ENCODE measurements at regions not wholly inside any gene's neighbourhood (a gene's known extent, or its start where the extent isn't known, plus 50 kb on each side); places are given as distances from the start of the nearest gene placed in this dataset.

DNA sequence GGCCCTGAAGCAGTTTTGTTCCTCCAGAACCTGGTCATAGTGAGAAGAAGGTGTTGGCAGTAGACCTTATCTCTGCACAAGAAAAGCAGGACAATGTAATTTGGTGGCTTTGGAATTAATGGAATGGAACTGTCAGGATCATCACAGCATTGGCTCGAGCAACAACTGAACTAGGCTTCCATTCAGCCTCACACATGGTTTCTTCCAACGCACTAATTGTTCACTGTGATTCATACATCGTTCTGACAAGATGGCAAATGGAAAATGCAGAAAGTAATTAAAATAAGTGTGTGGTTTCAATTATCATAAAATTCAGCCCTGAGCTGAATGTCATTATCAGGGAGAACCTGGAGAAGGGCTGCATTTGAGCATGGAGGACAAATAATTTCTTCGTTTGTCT is 80.6 kb downstream of the MFSD1 start:
- no peaks in the 10 kb centered on the region for H3K36me3 Mint-ChIP-seq
- intact Hi-C loops (cut with micrococcal nuclease) = no loop called here
- peaks cover 12% of the 10 kb centered on the region for H3K9me3 Mint-ChIP-seq
- DNase-seq = no peak
- H3K27ac Mint-ChIP-seq = no peak overlapping the region
- H3K27me3 Mint-ChIP-seq = no peaks in the 10 kb centered on the region
- H3K4me1 Mint-ChIP-seq (ENCODE audit: low read depth) = no peaks in the 10 kb centered on the region
- ChIA-PET CTCF (no interaction called here), POLR2A (no interaction called here)
- no peak overlapping the region for H3K4me3 Mint-ChIP-seq

DNA sequence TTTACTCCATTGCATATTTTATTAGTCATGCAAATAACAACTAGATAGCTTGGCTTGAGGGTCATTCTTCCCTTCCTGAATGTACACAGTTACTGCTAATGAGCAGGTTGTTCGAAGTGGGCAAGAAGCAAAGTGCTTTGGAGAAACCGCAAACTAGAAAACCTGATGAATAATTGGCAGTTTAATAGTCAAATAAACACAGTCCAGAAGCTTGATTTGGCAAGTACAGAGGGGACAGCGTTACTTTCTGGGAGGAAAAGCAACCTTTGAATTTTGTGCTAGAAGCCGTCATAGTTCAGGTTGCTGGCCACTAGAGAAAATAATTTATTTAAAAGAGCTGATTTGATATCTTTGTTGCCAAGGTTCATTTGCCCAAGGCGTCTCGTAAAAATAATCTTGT is 94.9 kb downstream of the MFSD1 start:
- intact Hi-C loops (cut with micrococcal nuclease) = no loop called here
- POLR2A ChIA-PET = no interaction called here

DNA sequence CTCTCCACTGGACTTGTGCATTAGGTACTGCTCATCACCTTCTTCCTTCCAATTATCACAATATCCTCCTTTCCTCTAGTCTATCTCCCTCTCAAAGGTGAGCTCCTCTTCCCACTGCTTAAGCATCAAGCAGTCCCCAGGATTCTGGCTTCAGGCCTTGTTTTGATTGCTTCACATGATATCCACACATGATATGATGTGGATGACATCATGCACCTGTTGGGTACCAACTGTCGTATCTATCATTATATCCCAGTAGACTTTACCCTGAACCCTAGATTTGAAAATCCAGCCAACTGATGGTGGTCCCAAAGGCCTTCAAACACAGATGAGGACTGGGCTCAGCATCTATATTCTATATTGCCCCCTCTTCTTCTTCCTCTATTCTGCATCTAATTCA is 104.9 kb downstream of the MFSD1 start:
- H3K4me1 Mint-ChIP-seq (ENCODE audit: low read depth) = no peaks in the 10 kb centered on the region
- DNase-seq = no peak
- POLR2A ChIA-PET = no interaction called here
- CTCF ChIA-PET = no interaction called here
- intact Hi-C loops (cut with micrococcal nuclease) = no loop called here
- H3K4me3 Mint-ChIP-seq = no peak overlapping the region
- H3K27me3 Mint-ChIP-seq = peaks cover 3% of the 10 kb centered on the region
- H3K9me3 Mint-ChIP-seq = no peaks in the 10 kb centered on the region
- H3K27ac Mint-ChIP-seq = no peak overlapping the region
- H3K36me3 Mint-ChIP-seq = no peaks in the 10 kb centered on the region

More for the DNA sequence above, 94.9 kb downstream of the MFSD1 start:
- CTCF ChIA-PET = no interaction called here
- Mint-ChIP-seq H3K36me3 (no peaks in the 10 kb centered on the region), H3K27ac (no peak overlapping the region), H3K9me3 (no peaks in the 10 kb centered on the region), H3K27me3 (no peaks in the 10 kb centered on the region), H3K4me3 (no peak overlapping the region), H3K4me1 (ENCODE audit: low read depth) (no peaks in the 10 kb centered on the region)
- DNase-seq = no peak

DNA sequence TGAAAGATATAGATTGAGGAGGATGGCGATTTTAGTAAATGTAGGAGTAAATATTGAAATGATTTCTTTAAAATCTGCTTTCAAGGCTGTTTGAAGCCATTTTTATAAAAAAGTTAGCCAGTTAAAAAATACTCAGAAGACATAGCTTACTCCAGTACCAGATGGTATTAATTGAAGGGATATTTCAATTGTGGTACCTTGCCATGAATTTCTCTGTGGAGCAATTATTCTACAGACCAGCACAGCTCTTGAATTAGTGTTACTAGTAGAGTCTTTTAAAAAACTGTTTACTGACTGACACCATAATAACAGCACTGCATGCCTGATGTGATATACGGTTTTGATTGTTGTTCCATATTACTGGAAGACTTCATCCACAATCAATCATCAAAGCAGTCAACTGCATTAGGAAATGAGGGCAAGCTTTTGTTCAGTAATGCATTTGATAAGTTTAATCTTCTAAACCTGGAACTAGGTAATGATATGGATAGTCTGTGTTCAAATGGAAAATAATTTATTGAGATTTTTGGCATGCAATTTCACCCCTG is 106.4 kb downstream of the MFSD1 start:
- Mint-ChIP-seq H3K36me3 (no peaks in the 10 kb centered on the region), H3K9me3 (no peaks in the 10 kb centered on the region), H3K4me3 (no peak overlapping the region), H3K27ac (no peak overlapping the region), H3K4me1 (ENCODE audit: low read depth) (no peaks in the 10 kb centered on the region), H3K27me3 (peaks cover 3% of the 10 kb centered on the region)
- POLR2A ChIA-PET = no interaction called here
- no peak for DNase-seq
- intact Hi-C loops (cut with micrococcal nuclease) = no loop called here
- CTCF ChIA-PET = no interaction called here

DNA sequence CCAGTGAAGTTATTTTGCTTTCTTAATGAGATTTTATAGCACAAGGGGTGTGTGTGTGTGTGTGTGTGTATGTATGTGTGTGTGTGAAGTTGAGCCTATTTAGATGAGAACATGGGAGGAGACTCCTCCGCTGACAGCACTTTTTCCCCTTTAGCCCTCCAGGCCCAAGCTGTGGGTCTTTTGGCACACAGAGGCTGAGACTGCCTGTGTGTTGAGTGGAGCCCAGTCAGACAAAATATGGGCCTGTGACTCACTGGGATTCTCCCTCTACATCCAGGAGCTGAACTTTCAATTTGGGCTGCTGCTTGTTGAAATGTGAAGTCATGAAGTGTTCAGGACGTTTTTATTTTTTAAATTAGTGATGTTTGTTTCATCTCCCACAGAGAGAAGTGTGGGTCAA is 108.0 kb downstream of the MFSD1 start:
- CTCF ChIA-PET = no interaction called here
- no peaks in the 10 kb centered on the region for H3K4me1 Mint-ChIP-seq (ENCODE audit: low read depth)

DNA sequence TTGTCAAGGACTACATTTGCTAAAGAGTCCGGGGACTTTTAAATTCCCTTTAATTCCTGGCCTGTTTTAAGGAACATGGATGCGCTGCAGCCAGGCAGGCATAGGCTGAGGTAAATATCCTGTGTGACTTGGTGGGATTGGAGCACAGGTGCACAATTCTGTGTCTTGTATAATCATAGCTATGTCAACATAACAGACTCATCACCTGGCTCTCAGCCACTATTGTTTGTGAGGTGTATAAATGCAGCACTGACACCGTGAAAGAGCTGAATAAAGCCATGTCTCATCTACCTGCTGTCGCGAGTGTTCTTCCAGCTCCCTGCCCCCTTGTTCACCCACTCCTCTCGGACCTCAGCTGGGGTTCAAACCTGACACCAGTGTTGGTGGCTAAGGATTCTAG is 109.7 kb downstream of the MFSD1 start:
- H3K4me3 Mint-ChIP-seq = no peak overlapping the region
- POLR2A ChIA-PET = no interaction called here

More for the DNA sequence above, 108.0 kb downstream of the MFSD1 start:
- intact Hi-C loops (cut with micrococcal nuclease) = no loop called here
- no peak for DNase-seq
- Mint-ChIP-seq H3K9me3 (no peaks in the 10 kb centered on the region), H3K4me3 (no peak overlapping the region), H3K36me3 (no peaks in the 10 kb centered on the region), H3K27me3 (peaks cover 3% of the 10 kb centered on the region), H3K27ac (no peak overlapping the region)
- POLR2A ChIA-PET = no interaction called here

GRCh38 chr3:158912188-158912587 is 110.3 kb downstream of the MFSD1 start:
- DNase-seq = no peak
- Mint-ChIP-seq H3K27ac (no peak overlapping the region), H3K4me3 (no peak overlapping the region), H3K9me3 (no peaks in the 10 kb centered on the region), H3K36me3 (no peaks in the 10 kb centered on the region), H3K27me3 (no peaks in the 10 kb centered on the region), H3K4me1 (ENCODE audit: low read depth) (no peaks in the 10 kb centered on the region)
- ChIA-PET POLR2A (no interaction called here), CTCF (interaction anchor here (1.1 kb wide), 1 partner anchor 66 kb away, joined by 3 read pairs; no protein-coding TSS in a partner anchor)
- intact Hi-C loops (cut with micrococcal nuclease) = no loop called here

More for the DNA sequence above, 109.7 kb downstream of the MFSD1 start:
- no peak for DNase-seq
- H3K27me3 Mint-ChIP-seq = peaks cover 1% of the 10 kb centered on the region
- intact Hi-C loops (cut with micrococcal nuclease) = no loop called here
- CTCF ChIA-PET = interaction anchor here (1.1 kb wide), 1 partner anchor 65 kb away, joined by 3 read pairs; no protein-coding TSS in a partner anchor
- no peak overlapping the region for H3K27ac Mint-ChIP-seq
- H3K4me1 Mint-ChIP-seq (ENCODE audit: low read depth) = no peaks in the 10 kb centered on the region
- H3K36me3 Mint-ChIP-seq = no peaks in the 10 kb centered on the region
- H3K9me3 Mint-ChIP-seq = no peaks in the 10 kb centered on the region

GRCh38 chr3:158912621-158913020 is 110.8 kb downstream of the MFSD1 start:
- Mint-ChIP-seq H3K36me3 (no peaks in the 10 kb centered on the region), H3K27ac (no peak overlapping the region), H3K4me3 (no peak overlapping the region), H3K4me1 (ENCODE audit: low read depth) (no peaks in the 10 kb centered on the region), H3K9me3 (no peaks in the 10 kb centered on the region), H3K27me3 (no peaks in the 10 kb centered on the region)
- ChIA-PET CTCF (interaction anchor here (1.1 kb wide), 1 partner anchor 66 kb away, joined by 3 read pairs; no protein-coding TSS in a partner anchor), POLR2A (no interaction called here)
- intact Hi-C loops (cut with micrococcal nuclease) = no loop called here
- DNase-seq = no peak

- H3K27me3 Mint-ChIP-seq = no peaks in the 10 kb centered on the region
- CTCF ChIA-PET = interaction anchor here (0.7 kb wide), 1 partner anchor 344 kb away, joined by 3 read pairs; no protein-coding TSS in a partner anchor
These were observed 114.3 kb downstream of the MFSD1 start for GRCh38 chr3:158916111-158916510.

DNA sequence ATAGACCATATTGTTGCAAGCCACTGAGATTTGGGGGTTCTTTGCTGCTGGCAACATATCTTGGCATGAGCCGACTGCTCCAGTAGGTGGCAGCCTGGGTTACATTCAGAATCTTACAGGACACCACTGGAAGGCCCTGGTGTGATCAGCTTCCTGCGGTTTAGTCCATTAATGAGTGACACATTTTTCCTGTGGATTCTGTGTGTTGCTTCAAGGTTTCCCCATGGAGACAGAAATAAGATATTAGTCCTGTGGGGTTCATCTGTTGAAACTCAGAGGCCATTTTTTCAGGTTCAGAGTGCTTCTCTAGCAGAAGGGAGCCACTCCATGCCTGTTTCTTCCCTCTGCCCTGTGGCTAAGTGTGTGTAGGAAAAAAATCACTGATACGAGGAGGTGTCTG is 116.2 kb downstream of the MFSD1 start:
- Mint-ChIP-seq H3K4me3 (no peak overlapping the region), H3K9me3 (no peaks in the 10 kb centered on the region), H3K27ac (no peak overlapping the region), H3K36me3 (no peaks in the 10 kb centered on the region), H3K27me3 (no peaks in the 10 kb centered on the region), H3K4me1 (ENCODE audit: low read depth) (no peaks in the 10 kb centered on the region)
- DNase-seq = peak; percentile 25
- ChIA-PET POLR2A (no interaction called here), CTCF (interaction anchor here (1.2 kb wide), 1 partner anchor 13 kb away, joined by 3 read pairs; no protein-coding TSS in a partner anchor)
- intact Hi-C loops (cut with micrococcal nuclease) = loop anchor here (1.0 to 2.0 kb wide), 2 partner anchors 335 to 342 kb away; no protein-coding TSS in a partner anchor

More at GRCh38 chr3:158916111-158916510, 114.3 kb downstream of the MFSD1 start:
- Mint-ChIP-seq H3K4me1 (ENCODE audit: low read depth) (no peaks in the 10 kb centered on the region), H3K9me3 (no peaks in the 10 kb centered on the region), H3K4me3 (no peak overlapping the region), H3K27ac (no peak overlapping the region), H3K36me3 (no peaks in the 10 kb centered on the region)
- POLR2A ChIA-PET = no interaction called here
- intact Hi-C loops (cut with micrococcal nuclease) = no loop called here
- no peak for DNase-seq

GRCh38 chr3:158918451-158918850 is 116.6 kb downstream of the MFSD1 start:
- no peaks in the 10 kb centered on the region for H3K27me3 Mint-ChIP-seq
- CTCF ChIA-PET = interaction anchor here (1.2 kb wide), 1 partner anchor 13 kb away, joined by 3 read pairs; no protein-coding TSS in a partner anchor
- H3K27ac Mint-ChIP-seq = no peak overlapping the region
- no peaks in the 10 kb centered on the region for H3K9me3 Mint-ChIP-seq
- POLR2A ChIA-PET = no interaction called here
- H3K4me1 Mint-ChIP-seq (ENCODE audit: low read depth) = no peaks in the 10 kb centered on the region
- no peak for DNase-seq
- no peaks in the 10 kb centered on the region for H3K36me3 Mint-ChIP-seq
- intact Hi-C loops (cut with micrococcal nuclease) = loop anchor here (1.0 to 2.0 kb wide), 2 partner anchors 334 to 342 kb away; no protein-coding TSS in a partner anchor
- no peak overlapping the region for H3K4me3 Mint-ChIP-seq

- DNase-seq = no peak
- CTCF ChIA-PET = no interaction called here
These were observed 118.5 kb downstream of the MFSD1 start for GRCh38 chr3:158920371-158920770.

GRCh38 chr3:158925021-158925420 is 123.2 kb downstream of the MFSD1 start:
- CTCF ChIA-PET = no interaction called here
- Mint-ChIP-seq H3K36me3 (no peaks in the 10 kb centered on the region), H3K27me3 (peaks cover 1% of the 10 kb centered on the region), H3K27ac (no peak overlapping the region), H3K4me1 (ENCODE audit: low read depth) (no peaks in the 10 kb centered on the region), H3K4me3 (no peak overlapping the region), H3K9me3 (no peaks in the 10 kb centered on the region)
- POLR2A ChIA-PET = no interaction called here
- intact Hi-C loops (cut with micrococcal nuclease) = no loop called here
- DNase-seq = no peak

More at GRCh38 chr3:158920371-158920770, 118.5 kb downstream of the MFSD1 start:
- Mint-ChIP-seq H3K27me3 (no peaks in the 10 kb centered on the region), H3K4me1 (ENCODE audit: low read depth) (no peaks in the 10 kb centered on the region), H3K9me3 (no peaks in the 10 kb centered on the region), H3K4me3 (no peak overlapping the region), H3K27ac (no peak overlapping the region), H3K36me3 (no peaks in the 10 kb centered on the region)
- POLR2A ChIA-PET = no interaction called here
- intact Hi-C loops (cut with micrococcal nuclease) = no loop called here

Data from activated CD4-positive, alpha-beta memory T cell treated with anti-CD3 and anti-CD28 coated beads for 36 hours (primary cell).